Lower leg skin (tissue), 3 donors: ENCODE measurements at regions not wholly inside any gene's neighbourhood (a gene's known extent, or its start where the extent isn't known, plus 50 kb on each side); places are given as distances from the start of the nearest gene placed in this dataset.

Experiments used
- CTCF ChIP-seq, 3 donors: fragments of 450-650 bp; IDR thresholded peaks; one replicate each; pipeline ENCODE4 v1.5.1; 2016; ENCODE audit warnings: antibody characterized with exemption in 3 of 3, mild to moderate bottlenecking in 3 of 3, moderate library complexity in 2 of 3
- POLR2A ChIP-seq, 2 donors: fragments of 450-650 bp; IDR thresholded peaks; one replicate each; pipeline ENCODE4 v1.6.1; 2016 to 2017; ENCODE audit warnings: antibody characterized with exemption in 2 of 2, mild to moderate bottlenecking in 1 of 2, moderate library complexity in 1 of 2

DNA sequence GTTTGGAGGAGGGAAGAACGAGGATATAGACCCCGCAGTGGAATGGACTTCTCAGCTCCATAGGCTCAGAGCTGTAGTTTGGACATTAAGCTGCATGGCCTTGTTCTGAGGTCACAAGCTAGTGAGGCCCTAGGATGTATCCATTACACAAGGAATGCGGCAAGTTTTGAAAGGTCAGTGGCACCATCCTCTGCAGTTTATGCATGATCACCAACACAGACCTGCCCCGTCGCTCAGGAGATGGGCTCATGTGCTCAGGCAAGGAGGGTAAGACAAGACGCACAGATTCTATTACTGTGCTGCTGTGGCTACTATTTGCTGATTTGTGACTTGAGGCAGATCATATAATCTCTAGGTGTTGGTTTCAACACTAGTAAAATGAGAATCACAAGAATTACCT, 110.9 kb downstream of the FAM161A start:
- TF ChIP-seq CTCF (IDR thresholded peaks at IDR 0.05), result no peak
- TF ChIP-seq POLR2A (IDR thresholded peaks at IDR 0.05), result no peak
